Hepatocyte (in vitro differentiated cells): ENCODE measurements at regions not wholly inside any gene's neighbourhood (a gene's known extent, or its start where the extent isn't known, plus 50 kb on each side); places are given as distances from the start of the nearest gene placed in this dataset.
A peak's percentile ranks its signal among the peaks of the same experiment; 100 is the strongest.

Experiments
- DNase-seq: peaks from one replicate; pipeline ENCODE4 v3.0.0-alpha.2; 2016; ENCODE audit warnings: low spot score
- H2AFZ ChIP-seq: fragments of 200-600 bp; sonication (generic); 2 replicates; pipeline ENCODE4 v1.6.0; 2016; ENCODE audit warnings: antibody characterized with exemption, mild to moderate bottlenecking
- H3K27ac ChIP-seq: fragments of 200-600 bp; sonication (generic); 2 replicates; pipeline ENCODE4 v1.5.1; 2016; ENCODE audit warnings: mild to moderate bottlenecking
- H3K27me3 ChIP-seq: fragments of 200-600 bp; sonication (generic); 2 replicates; pipeline ENCODE4 v1.6.1; 2016
- H3K36me3 ChIP-seq: fragments of 200-600 bp; sonication (generic); replicated peaks from 2 replicates; pipeline ENCODE4 v1.5.1; 2016; ENCODE audit warnings: low read depth; ENCODE audit not compliant: insufficient read depth
- H3K4me1 ChIP-seq: fragments of 200-600 bp; sonication (generic); 2 replicates; pipeline ENCODE4 v1.5.1; 2016; ENCODE audit warnings: mild to moderate bottlenecking, moderate library complexity; ENCODE audit not compliant: insufficient read depth
- H3K4me2 ChIP-seq: fragments of 200-600 bp; sonication (generic); 2 replicates; pipeline ENCODE4 v1.6.0; 2016
- H3K4me3 ChIP-seq: fragments of 200-600 bp; sonication (generic); 2 replicates; pipeline ENCODE4 v1.5.1; 2016; ENCODE audit warnings: mild to moderate bottlenecking
- H3K79me2 ChIP-seq: fragments of 200-600 bp; sonication (generic); 2 replicates; pipeline ENCODE4 v1.6.0; 2017; ENCODE audit warnings: mild to moderate bottlenecking
- H3K9me2 ChIP-seq: fragments of 200-600 bp; sonication (generic); replicated peaks from 2 replicates; pipeline ENCODE4 v1.6.0; 2017; ENCODE audit warnings: mild to moderate bottlenecking; ENCODE audit not compliant: insufficient read depth
- H3K9me3 ChIP-seq: fragments of 200-600 bp; sonication (generic); 2 replicates; pipeline ENCODE4 v1.5.1; 2016; ENCODE audit warnings: low read depth, mild to moderate bottlenecking
- H4K20me1 ChIP-seq: fragments of 200-600 bp; sonication (generic); 2 replicates; pipeline ENCODE4 v1.6.0; 2016; ENCODE audit warnings: mild to moderate bottlenecking; ENCODE audit not compliant: insufficient read depth, poor library complexity, severe bottlenecking
- CTCF ChIP-seq: fragments of 200-600 bp; sonication (generic); IDR thresholded peaks from 2 replicates; pipeline ENCODE4 v1.5.1; 2016; ENCODE audit warnings: antibody characterized with exemption, mild to moderate bottlenecking; ENCODE audit not compliant: poor library complexity
- EZH2 ChIP-seq: fragments of 200-600 bp; sonication (generic); IDR thresholded peaks from 2 replicates; pipeline ENCODE4 v1.6.1; 2016; ENCODE audit warnings: antibody characterized with exemption, mild to moderate bottlenecking, borderline replicate concordance
- EZH2phosphoT487 ChIP-seq: fragments of 200-600 bp; sonication (generic); IDR thresholded peaks from one replicate; pipeline ENCODE4 v1.6.1; 2018; ENCODE audit warnings: antibody characterized with exemption, mild to moderate bottlenecking, low read depth, moderate library complexity; ENCODE audit not compliant: unreplicated experiment, severe bottlenecking
- WGBS: methylation state at CpG from one replicate; pipeline ENCODE4 v1.1.6; 2016; ENCODE audit warnings: low lambda C conversion rate; ENCODE audit errors: missing lambda C conversion rate; 5-methylcytosine and 5-hydroxymethylcytosine counted together

- Histone ChIP-seq H3K27me3 (no peaks in the 10 kb centered on the region), H3K4me2 (no peak overlapping the region), H3K27ac (no peak overlapping the region), H4K20me1 (no peaks in the 10 kb centered on the region), H3K4me1 (no peaks in the 10 kb centered on the region), H3K9me3 (no peaks in the 10 kb centered on the region), H3K9me2 (no peaks in the 10 kb centered on the region), H3K4me3 (no peak overlapping the region), H2AFZ (no peak overlapping the region), H3K79me2 (no peaks in the 10 kb centered on the region), H3K36me3 (no peaks in the 10 kb centered on the region)
- WGBS = 69% methylated on average over 3 of the region's 3 CpGs
- DNase-seq = no peak
- TF ChIP-seq EZH2phosphoT487 = no peak
Measured at GRCh38 chrX:82208975-82209374, 1007.1 kb downstream of the SH3BGRL start.

GRCh38 chrX:82218361-82218760, 1016.5 kb downstream of the SH3BGRL start:
- Histone ChIP-seq H3K9me2 (no peaks in the 10 kb centered on the region), H2AFZ (no peak overlapping the region), H3K27ac (no peak overlapping the region), H3K4me3 (no peak overlapping the region), H3K4me1 (no peaks in the 10 kb centered on the region), H3K4me2 (no peak overlapping the region), H3K9me3 (peaks cover 3% of the 10 kb centered on the region), H4K20me1 (no peaks in the 10 kb centered on the region), H3K79me2 (no peaks in the 10 kb centered on the region), H3K36me3 (no peaks in the 10 kb centered on the region), H3K27me3 (no peaks in the 10 kb centered on the region)
- DNase-seq = peak; percentile 52
- 8% methylated on average over 2 of the region's 2 CpGs for WGBS
- no peak for TF ChIP-seq EZH2phosphoT487
- TF ChIP-seq CTCF = peak; percentile 36

- H3K9me2 ChIP-seq = no peaks in the 10 kb centered on the region
- H3K27ac ChIP-seq = no peak overlapping the region
- no peak overlapping the region for H2AFZ ChIP-seq
- no peaks in the 10 kb centered on the region for H3K36me3 ChIP-seq
- no peaks in the 10 kb centered on the region for H3K79me2 ChIP-seq
- no peaks in the 10 kb centered on the region for H3K27me3 ChIP-seq
- no peak overlapping the region for H3K4me3 ChIP-seq
- no peak for TF ChIP-seq EZH2
- no peak for TF ChIP-seq CTCF
- no peak for TF ChIP-seq EZH2phosphoT487
- no peaks in the 10 kb centered on the region for H4K20me1 ChIP-seq
- no peak overlapping the region for H3K4me2 ChIP-seq
- peaks cover 3% of the 10 kb centered on the region for H3K9me3 ChIP-seq
- H3K4me1 ChIP-seq = no peaks in the 10 kb centered on the region
- no peak for DNase-seq
Measured at GRCh38 chrX:82219129-82219528, 1017.2 kb downstream of the SH3BGRL start.

GRCh38 chrX:82224961-82225360, 1023.1 kb downstream of the SH3BGRL start:
- Histone ChIP-seq H3K4me1 (no peaks in the 10 kb centered on the region), H3K27ac (no peak overlapping the region), H4K20me1 (no peaks in the 10 kb centered on the region), H3K9me2 (no peaks in the 10 kb centered on the region), H3K79me2 (no peaks in the 10 kb centered on the region), H3K4me2 (no peak overlapping the region), H3K9me3 (no peaks in the 10 kb centered on the region), H3K36me3 (no peaks in the 10 kb centered on the region), H3K4me3 (no peak overlapping the region), H2AFZ (no peak overlapping the region), H3K27me3 (no peaks in the 10 kb centered on the region)
- DNase-seq = no peak
- TF ChIP-seq EZH2phosphoT487 (no peak), EZH2 (no peak), CTCF (no peak)
